ENCODE measurements at regions not wholly inside any gene's neighbourhood (a gene's known extent, or its start where the extent isn't known, plus 50 kb on each side); places are given as distances from the start of the nearest gene placed in this dataset.

GRCh38 chr6:79847426-79847825 lies 99.9 kb downstream of the ELOVL4 start:
- Histone ChIP-seq H4K20me1 (ENCODE audit: insufficient read depth, low read length) (no peaks in the 10 kb centered on the region), H3K27ac (ENCODE audit: low read depth, low read length) (no peak overlapping the region), H3K36me3 (ENCODE audit: insufficient read depth, low read length) (no peaks in the 10 kb centered on the region), H3K4me3 (ENCODE audit: insufficient read depth, low read depth, low read length) (no peak overlapping the region), H3K9me3 (ENCODE audit: insufficient read depth, low read depth, low read length) (no peaks in the 10 kb centered on the region), H3K27me3 (ENCODE audit: insufficient read depth, low read length) (no peaks in the 10 kb centered on the region), H2AFZ (ENCODE audit: low read depth, low read length) (no peak overlapping the region), H3K4me2 (ENCODE audit: low read length) (no peak overlapping the region), H3K79me2 (ENCODE audit: insufficient read depth, low read length) (no peaks in the 10 kb centered on the region), H3K9ac (ENCODE audit: low read length) (no peak overlapping the region), H3K4me1 (ENCODE audit: insufficient read depth, low read length) (no peaks in the 10 kb centered on the region)
- Mint-ChIP-seq H3K9me3 (ENCODE audit: unreplicated experiment) (no peaks in the 10 kb centered on the region), H3K4me1 (ENCODE audit: low read depth, unreplicated experiment) (no peaks in the 10 kb centered on the region), H3K27me3 (ENCODE audit: low read depth, unreplicated experiment) (peaks cover 4% of the 10 kb centered on the region), H3K36me3 (ENCODE audit: low read depth, unreplicated experiment) (no peaks in the 10 kb centered on the region), H3K27ac (ENCODE audit: unreplicated experiment) (no peak overlapping the region), H3K4me3 (ENCODE audit: unreplicated experiment) (no peak overlapping the region)
- no peak for FAIRE-seq
- DNase-seq (ENCODE audit: low read depth) = no peak
- TF ChIP-seq EZH2 (IDR thresholded peaks at IDR 0.05; ENCODE audit: insufficient read depth, low read length) = no peak

GRCh38 chr6:79842376-79843040 lies 104.8 kb downstream of the ELOVL4 start:
- H3K4me2 ChIP-seq (ENCODE audit: low read length) = no peak overlapping the region
- no peaks in the 10 kb centered on the region for H3K36me3 ChIP-seq (ENCODE audit: insufficient read depth, low read length)
- H3K4me3 ChIP-seq (ENCODE audit: insufficient read depth, low read depth, low read length) = no peak overlapping the region
- Mint-ChIP-seq H3K36me3 (ENCODE audit: low read depth, unreplicated experiment) (no peaks in the 10 kb centered on the region), H3K4me3 (ENCODE audit: unreplicated experiment) (no peak overlapping the region), H3K4me1 (ENCODE audit: low read depth, unreplicated experiment) (no peaks in the 10 kb centered on the region), H3K27me3 (ENCODE audit: low read depth, unreplicated experiment) (peaks cover 13% of the 10 kb centered on the region), H3K27ac (ENCODE audit: unreplicated experiment) (no peak overlapping the region), H3K9me3 (ENCODE audit: unreplicated experiment) (peaks cover 3% of the 10 kb centered on the region)
- no peak overlapping the region for H3K9ac ChIP-seq (ENCODE audit: low read length)
- TF ChIP-seq CTCF (IDR thresholded peaks at IDR 0.05; ENCODE audit: insufficient read depth, low read depth, low read length) = no peak
- TF ChIP-seq EZH2 (IDR thresholded peaks at IDR 0.05; ENCODE audit: insufficient read depth, low read length) = no peak
- H4K20me1 ChIP-seq (ENCODE audit: insufficient read depth, low read length) = no peaks in the 10 kb centered on the region
- H3K27ac ChIP-seq (ENCODE audit: low read depth, low read length) = no peak overlapping the region
- no peaks in the 10 kb centered on the region for H3K9me3 ChIP-seq (ENCODE audit: insufficient read depth, low read depth, low read length)
- no peaks in the 10 kb centered on the region for H3K79me2 ChIP-seq (ENCODE audit: insufficient read depth, low read length)
- FAIRE-seq (no peak), DNase-seq (ENCODE audit: low read depth) (no peak)
- H3K27me3 ChIP-seq (ENCODE audit: insufficient read depth, low read length) = no peaks in the 10 kb centered on the region
- H2AFZ ChIP-seq (ENCODE audit: low read depth, low read length) = no peak overlapping the region
- no peaks in the 10 kb centered on the region for H3K4me1 ChIP-seq (ENCODE audit: insufficient read depth, low read length)

GRCh38 chr6:79841577-79842375 lies 105.6 kb downstream of the ELOVL4 start:
- Histone ChIP-seq H4K20me1 (ENCODE audit: insufficient read depth, low read length) (no peaks in the 10 kb centered on the region), H3K9ac (ENCODE audit: low read length) (no peak overlapping the region), H2AFZ (ENCODE audit: low read depth, low read length) (no peak overlapping the region), H3K27ac (ENCODE audit: low read depth, low read length) (no peak overlapping the region), H3K9me3 (ENCODE audit: insufficient read depth, low read depth, low read length) (no peaks in the 10 kb centered on the region), H3K79me2 (ENCODE audit: insufficient read depth, low read length) (no peaks in the 10 kb centered on the region), H3K4me1 (ENCODE audit: insufficient read depth, low read length) (no peaks in the 10 kb centered on the region), H3K4me3 (ENCODE audit: insufficient read depth, low read depth, low read length) (no peak overlapping the region), H3K36me3 (ENCODE audit: insufficient read depth, low read length) (no peaks in the 10 kb centered on the region), H3K4me2 (ENCODE audit: low read length) (no peak overlapping the region), H3K27me3 (ENCODE audit: insufficient read depth, low read length) (no peaks in the 10 kb centered on the region)
- no peaks in the 10 kb centered on the region for H3K36me3 Mint-ChIP-seq (ENCODE audit: low read depth, unreplicated experiment)
- FAIRE-seq = no peak
- no peak overlapping the region for H3K4me3 Mint-ChIP-seq (ENCODE audit: unreplicated experiment)
- no peak for DNase-seq (ENCODE audit: low read depth)
- no peak overlapping the region for H3K27ac Mint-ChIP-seq (ENCODE audit: unreplicated experiment)
- H3K9me3 Mint-ChIP-seq (ENCODE audit: unreplicated experiment) = peaks cover 3% of the 10 kb centered on the region
- H3K4me1 Mint-ChIP-seq (ENCODE audit: low read depth, unreplicated experiment) = no peaks in the 10 kb centered on the region
- H3K27me3 Mint-ChIP-seq (ENCODE audit: low read depth, unreplicated experiment) = peaks cover 13% of the 10 kb centered on the region
- no peak for TF ChIP-seq CTCF (IDR thresholded peaks at IDR 0.05; ENCODE audit: insufficient read depth, low read depth, low read length)
- TF ChIP-seq EZH2 (IDR thresholded peaks at IDR 0.05; ENCODE audit: insufficient read depth, low read length) = no peak

All from astrocyte (in vitro differentiated cells and primary cell).